CD14-positive monocyte (primary cell): ENCODE measurements at regions not wholly inside any gene's neighbourhood (a gene's known extent, or its start where the extent isn't known, plus 50 kb on each side); places are given as distances from the start of the nearest gene placed in this dataset.
"Not testable (repeated sequence)": the region's sequence is repeated elsewhere in the genome, so short reads cannot be mapped to it uniquely, and the experiment has no call there.

Experiments used
- DNase-seq, 3 donors: peaks; one replicate each; pipeline ENCODE4 v3.0.0-alpha.2; 2011 to 2022
- H2AFZ ChIP-seq: 2 replicates; pipeline ENCODE4 v1.6.0; 2012; ENCODE audit warnings: mild to moderate bottlenecking, low read depth, low read length, inconsistent platforms; ENCODE audit not compliant: insufficient read depth, poor library complexity, severe bottlenecking
- H3K27ac ChIP-seq, 2 donors: 1 replicate in 1 of 2; 2 replicates in 1 of 2; pipeline ENCODE4 v1.5.1; 2012 to 2013; ENCODE audit warnings: low read length in 2 of 2, control low read depth in 1 of 2, inconsistent platforms in 1 of 2, low read depth in 1 of 2, mild to moderate bottlenecking in 1 of 2
- H3K27me3 ChIP-seq, 2 donors: one replicate each; pipeline versions ENCODE4 v1.6.0 to v1.6.1; 2011 to 2013; ENCODE audit warnings: low read length in 2 of 2; ENCODE audit not compliant: control insufficient read depth in 2 of 2, insufficient read depth in 2 of 2
- H3K36me3 ChIP-seq, 2 donors: replicated peaks in 1 of 2; 1 replicate in 1 of 2; 2 replicates in 1 of 2; pipeline versions ENCODE4 v1.5.1 to v1.6.1; 2012 to 2013; ENCODE audit warnings: low read length in 2 of 2, control low read depth in 1 of 2, inconsistent platforms in 1 of 2, mild to moderate bottlenecking in 1 of 2; ENCODE audit not compliant: insufficient read depth in 2 of 2, control insufficient read depth in 1 of 2
- H3K4me1 ChIP-seq, 2 donors: 1 replicate in 1 of 2; 2 replicates in 1 of 2; pipeline versions ENCODE4 v1.5.1 to v1.6.1; 2012 to 2013; ENCODE audit warnings: low read length in 2 of 2, control low read depth in 1 of 2, inconsistent platforms in 1 of 2, mild to moderate bottlenecking in 1 of 2, moderate library complexity in 1 of 2; ENCODE audit not compliant: insufficient read depth in 2 of 2, control insufficient read depth in 1 of 2
- H3K4me2 ChIP-seq: replicated peaks from 2 replicates; pipeline ENCODE3; 2012; ENCODE audit warnings: low read length, moderate library complexity, mild to moderate bottlenecking; ENCODE audit not compliant: poor library complexity, severe bottlenecking; ENCODE audit errors: extremely low read depth
- H3K4me3 ChIP-seq, 3 experiments: fragments of 200-600 bp in 1 of 3; sonication (generic) in 1 of 3; replicated peaks in 1 of 3; 1 replicate in 2 of 3; 2 replicates in 1 of 3; pipeline ENCODE4 v1.5.1; 2011 to 2013; ENCODE audit warnings: low read length in 3 of 3, mild to moderate bottlenecking in 3 of 3, control low read depth in 2 of 3, low read depth in 2 of 3, inconsistent platforms in 1 of 3, moderate library complexity in 1 of 3
- H3K79me2 ChIP-seq: 2 replicates; pipeline ENCODE4 v1.6.0; 2012; ENCODE audit warnings: mild to moderate bottlenecking, control low read depth, inconsistent platforms, low read length, moderate library complexity; ENCODE audit not compliant: insufficient read depth
- H3K9ac ChIP-seq: 2 replicates; pipeline ENCODE4 v1.6.0; 2017; ENCODE audit warnings: low read length, mild to moderate bottlenecking; ENCODE audit not compliant: insufficient read depth, poor library complexity, severe bottlenecking
- H3K9me3 ChIP-seq, 2 donors: replicated peaks in 1 of 2; 1 replicate in 1 of 2; 2 replicates in 1 of 2; pipeline versions ENCODE4 v1.5.1 to v1.6.1; 2012 to 2013; ENCODE audit warnings: low read length in 2 of 2, control low read depth in 1 of 2; ENCODE audit not compliant: control insufficient read depth in 1 of 2, insufficient read depth in 1 of 2
- H4K20me1 ChIP-seq: 2 replicates; pipeline ENCODE4 v1.6.0; 2012; ENCODE audit warnings: mild to moderate bottlenecking, low read length, control low read depth, moderate library complexity; ENCODE audit not compliant: insufficient read depth
- H3K27ac Mint-ChIP-seq, 7 donors: one replicate each; pipeline ENCODE4 v1.8.0; 2020; ENCODE audit warnings: mild to moderate bottlenecking in 7 of 7, mixed read lengths in 7 of 7, moderate library complexity in 6 of 7, inconsistent platforms in 2 of 7
- H3K27me3 Mint-ChIP-seq, 3 donors: one replicate each; pipeline ENCODE4 v1.8.0; 2021 to 2022; ENCODE audit warnings: low read depth in 3 of 3, mild to moderate bottlenecking in 3 of 3, mixed read lengths in 3 of 3, moderate library complexity in 3 of 3, inconsistent platforms in 1 of 3
- H3K36me3 Mint-ChIP-seq, 2 donors: one replicate each; pipeline ENCODE4 v1.8.0; 2020; ENCODE audit warnings: mixed read lengths in 2 of 2, inconsistent platforms in 1 of 2, mild to moderate bottlenecking in 1 of 2
- H3K4me1 Mint-ChIP-seq: one replicate; pipeline ENCODE4 v1.8.0; 2020; ENCODE audit warnings: mild to moderate bottlenecking, mixed read lengths
- H3K4me3 Mint-ChIP-seq, 2 donors: one replicate each; pipeline ENCODE4 v1.8.0; 2020; ENCODE audit warnings: mild to moderate bottlenecking in 2 of 2, mixed read lengths in 2 of 2, moderate library complexity in 1 of 2
- H3K9me3 Mint-ChIP-seq, 7 donors: one replicate each; pipeline ENCODE4 v1.8.0; 2020 to 2022; ENCODE audit warnings: mixed read lengths in 7 of 7, mild to moderate bottlenecking in 6 of 7, moderate library complexity in 6 of 7, inconsistent platforms in 2 of 7
- WGBS: methylation state at CpG from one replicate; pipeline ENCODE4 v1.1.5; 2013; ENCODE audit warnings: missing lambda C conversion rate; ENCODE audit not compliant: insufficient coverage; 5-methylcytosine and 5-hydroxymethylcytosine counted together
- intact Hi-C, 2 donors: fragments of 100-400 bp; cut with micrococcal nuclease; formaldehyde crosslinking; loops; one replicate each; pipeline versions ENCODE4 v1.15.0 to v1.15.1; 2023
- TF ChIP-seq, protein P1 (sequence below): fragments of 200-600 bp; IDR thresholded peaks from one replicate; pipeline ENCODE4 v1.8.0; 2022; ENCODE audit warnings: antibody characterized with exemption, mild to moderate bottlenecking

DNA sequence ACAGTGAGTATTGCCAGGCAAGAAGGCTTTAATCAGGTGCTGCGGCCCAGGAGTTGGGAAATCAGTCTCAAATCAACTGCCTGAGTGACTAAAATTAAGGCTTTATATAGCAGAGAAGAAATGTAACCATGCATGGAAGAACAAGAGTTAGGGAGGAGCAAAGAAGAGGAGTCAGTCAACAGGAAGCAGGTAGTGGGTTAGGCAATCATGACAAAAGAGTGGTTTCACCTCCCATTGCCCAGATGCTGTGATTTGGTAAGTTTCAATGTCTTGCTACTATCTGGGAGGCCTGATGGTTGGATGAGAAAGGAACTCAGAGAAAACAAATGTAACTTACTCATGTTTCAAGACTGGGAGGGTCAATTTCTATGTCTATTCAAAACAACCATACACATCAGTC lies 998.3 kb downstream of the GATA3 start:
- no CpG with 5 or more reads among the region's 1 CpG for WGBS
- Histone ChIP-seq H2AFZ (no peak overlapping the region), H3K4me3 (no peak overlapping the region), H3K36me3 (no peaks in the 10 kb centered on the region), H3K9me3 (peaks cover 6 to 13% of the 10 kb centered on the region in 2 donors), H3K79me2 (no peaks in the 10 kb centered on the region), H3K9ac (no peak overlapping the region), H4K20me1 (no peaks in the 10 kb centered on the region), H3K27me3 (no peaks in the 10 kb centered on the region), H3K27ac (no peak overlapping the region), H3K4me1 (no peaks in the 10 kb centered on the region), H3K4me2 (no peak overlapping the region)
- no peak for DNase-seq
- intact Hi-C loops: no loop called here
- no peak overlapping the region for H3K27ac Mint-ChIP-seq
- no peaks in the 10 kb centered on the region for H3K36me3 Mint-ChIP-seq
- no peak overlapping the region for H3K4me3 Mint-ChIP-seq
- peaks cover 0 to 3% (median 3%) of the 10 kb centered on the region in 3 donors for H3K27me3 Mint-ChIP-seq
- no peaks in the 10 kb centered on the region for H3K4me1 Mint-ChIP-seq
- H3K9me3 Mint-ChIP-seq: peaks cover 2 to 16% (median 11%) of the 10 kb centered on the region in 7 donors
- TF ChIP-seq, protein P1, sequence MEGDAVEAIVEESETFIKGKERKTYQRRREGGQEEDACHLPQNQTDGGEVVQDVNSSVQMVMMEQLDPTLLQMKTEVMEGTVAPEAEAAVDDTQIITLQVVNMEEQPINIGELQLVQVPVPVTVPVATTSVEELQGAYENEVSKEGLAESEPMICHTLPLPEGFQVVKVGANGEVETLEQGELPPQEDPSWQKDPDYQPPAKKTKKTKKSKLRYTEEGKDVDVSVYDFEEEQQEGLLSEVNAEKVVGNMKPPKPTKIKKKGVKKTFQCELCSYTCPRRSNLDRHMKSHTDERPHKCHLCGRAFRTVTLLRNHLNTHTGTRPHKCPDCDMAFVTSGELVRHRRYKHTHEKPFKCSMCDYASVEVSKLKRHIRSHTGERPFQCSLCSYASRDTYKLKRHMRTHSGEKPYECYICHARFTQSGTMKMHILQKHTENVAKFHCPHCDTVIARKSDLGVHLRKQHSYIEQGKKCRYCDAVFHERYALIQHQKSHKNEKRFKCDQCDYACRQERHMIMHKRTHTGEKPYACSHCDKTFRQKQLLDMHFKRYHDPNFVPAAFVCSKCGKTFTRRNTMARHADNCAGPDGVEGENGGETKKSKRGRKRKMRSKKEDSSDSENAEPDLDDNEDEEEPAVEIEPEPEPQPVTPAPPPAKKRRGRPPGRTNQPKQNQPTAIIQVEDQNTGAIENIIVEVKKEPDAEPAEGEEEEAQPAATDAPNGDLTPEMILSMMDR: no peak

DNA sequence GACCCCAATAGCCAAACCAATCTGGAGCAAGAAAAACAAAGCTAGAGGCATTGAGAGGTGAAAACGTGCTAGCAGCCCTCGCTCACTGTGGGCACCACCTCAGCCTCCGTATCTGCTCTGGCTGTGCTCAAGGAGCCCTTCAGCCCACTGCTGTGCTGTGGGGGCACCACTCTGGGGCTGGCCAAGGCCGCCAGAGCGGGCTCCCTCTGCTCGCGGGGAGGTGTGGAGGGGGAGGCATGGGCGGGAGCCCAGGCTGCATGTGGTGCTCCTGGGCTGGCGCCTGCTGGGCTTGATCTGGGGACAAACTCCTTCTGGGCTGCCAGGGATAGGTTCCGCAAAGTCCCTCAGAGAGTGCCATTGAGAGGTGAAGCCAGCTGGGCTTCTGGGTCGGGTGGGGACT lies 1002.0 kb downstream of the GATA3 start:
- H3K27me3 ChIP-seq: no peaks in the 10 kb centered on the region
- H3K27me3 Mint-ChIP-seq: peaks cover 0 to 2% (median 0%) of the 10 kb centered on the region in 3 donors
- no peak overlapping the region for H3K4me3 ChIP-seq
- TF ChIP-seq, protein P1: no peak
- H4K20me1 ChIP-seq: no peaks in the 10 kb centered on the region
- no peak overlapping the region for H3K4me2 ChIP-seq
- H3K9me3 ChIP-seq: peaks cover 6 to 14% of the 10 kb centered on the region in 2 donors
- H3K27ac Mint-ChIP-seq: no peak overlapping the region
- no peak for DNase-seq
- no peaks in the 10 kb centered on the region for H3K4me1 Mint-ChIP-seq
- no peaks in the 10 kb centered on the region for H3K36me3 ChIP-seq
- H3K4me3 Mint-ChIP-seq: no peak overlapping the region
- H3K9ac ChIP-seq: no peak overlapping the region
- no peaks in the 10 kb centered on the region for H3K36me3 Mint-ChIP-seq
- no peak overlapping the region for H2AFZ ChIP-seq
- no peak overlapping the region for H3K27ac ChIP-seq
- no peaks in the 10 kb centered on the region for H3K79me2 ChIP-seq
- no peaks in the 10 kb centered on the region for H3K4me1 ChIP-seq
- H3K9me3 Mint-ChIP-seq: peaks cover 2 to 17% (median 11%) of the 10 kb centered on the region in 7 donors
- 94% methylated on average over 11 of the region's 11 CpGs for WGBS
- intact Hi-C loops: no loop called here

DNA sequence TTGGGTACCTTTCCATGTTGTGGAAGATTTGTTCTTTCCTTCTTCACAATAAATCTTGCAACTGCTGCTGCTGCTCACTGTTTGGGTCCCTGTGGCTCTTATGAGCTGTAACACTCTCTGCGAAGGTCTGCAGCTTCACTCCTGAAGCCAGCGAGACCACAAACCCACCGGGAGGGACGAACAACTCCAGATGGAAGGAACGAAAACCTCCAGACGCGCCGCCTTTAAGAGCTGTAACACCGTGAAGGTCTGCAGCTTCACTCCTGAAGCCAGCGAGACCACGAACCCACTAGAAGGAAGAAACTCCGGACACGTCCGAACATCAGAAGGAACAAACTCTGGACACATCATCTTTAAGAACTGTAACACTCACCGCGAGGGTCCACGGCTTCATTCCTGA lies 1002.8 kb downstream of the GATA3 start:
- H3K4me1 Mint-ChIP-seq, H4K20me1 ChIP-seq, H3K27ac ChIP-seq, H3K4me3 ChIP-seq, DNase-seq, H3K4me2 ChIP-seq, H3K9ac ChIP-seq, intact Hi-C loops, H3K4me3 Mint-ChIP-seq, H3K36me3 ChIP-seq, H3K27ac Mint-ChIP-seq, H3K4me1 ChIP-seq, H3K36me3 Mint-ChIP-seq, H2AFZ ChIP-seq, H3K27me3 Mint-ChIP-seq, H3K27me3 ChIP-seq, H3K79me2 ChIP-seq: not testable (repeated sequence)
- H3K9me3 Mint-ChIP-seq: peaks cover 2 to 17% (median 11%) of the 10 kb centered on the region in 7 donors
- 93% methylated on average over 13 of the region's 17 CpGs for WGBS
- peaks cover 6 to 14% of the 10 kb centered on the region in 2 donors for H3K9me3 ChIP-seq
